SK-N-DZ (cell line): ENCODE measurements at regions not wholly inside any gene's neighbourhood (a gene's known extent, or its start where the extent isn't known, plus 50 kb on each side); places are given as distances from the start of the nearest gene placed in this dataset.

Experiments used
- DNase-seq: peaks from one replicate; pipeline ENCODE4 v3.0.0-alpha.2; 2015; ENCODE audit warnings: low spot score

- peak; percentile 16 for DNase-seq
These were observed 396.0 kb upstream of the DAB1 start for GRCh38 chr1:57819893-57820292.

GRCh38 chr1:57803586-57803985, 379.7 kb upstream of the DAB1 start:
- no peak for DNase-seq

- no peak for DNase-seq
These were observed 376.5 kb upstream of the DAB1 start for GRCh38 chr1:57800376-57800775.

- DNase-seq: no peak
These were observed 375.7 kb upstream of the DAB1 start for GRCh38 chr1:57799490-57800115.

- no peak for DNase-seq
These were observed 374.7 kb upstream of the DAB1 start for GRCh38 chr1:57798543-57798942.

- no peak for DNase-seq
These were observed 373.2 kb upstream of the DAB1 start for GRCh38 chr1:57797084-57797483.

GRCh38 chr1:57796616-57797015, 372.8 kb upstream of the DAB1 start:
- no peak for DNase-seq

GRCh38 chr1:57795886-57796285, 372.0 kb upstream of the DAB1 start:
- no peak for DNase-seq

- DNase-seq: no peak
These were observed 370.2 kb upstream of the DAB1 start for GRCh38 chr1:57794078-57794477.

GRCh38 chr1:57791497-57791896, 367.6 kb upstream of the DAB1 start:
- no peak for DNase-seq

GRCh38 chr1:57789936-57790335, 366.1 kb upstream of the DAB1 start:
- no peak for DNase-seq

GRCh38 chr1:57788313-57788712, 364.5 kb upstream of the DAB1 start:
- DNase-seq: peak; percentile 13

GRCh38 chr1:57784356-57784755, 360.5 kb upstream of the DAB1 start:
- DNase-seq: no peak

GRCh38 chr1:57782357-57782756, 358.5 kb upstream of the DAB1 start:
- DNase-seq: no peak

- peak; percentile 8 for DNase-seq
These were observed 348.8 kb upstream of the DAB1 start for GRCh38 chr1:57772580-57773195.

- DNase-seq: no peak
These were observed 346.9 kb upstream of the DAB1 start for GRCh38 chr1:57770772-57771171.

- no peak for DNase-seq
These were observed 346.4 kb upstream of the DAB1 start for GRCh38 chr1:57770236-57770635.

GRCh38 chr1:57761628-57762027, 337.8 kb upstream of the DAB1 start:
- no peak for DNase-seq

- DNase-seq: no peak
These were observed 329.0 kb upstream of the DAB1 start for GRCh38 chr1:57752843-57753242.

- DNase-seq: no peak
These were observed 324.9 kb upstream of the DAB1 start for GRCh38 chr1:57748719-57749118.

GRCh38 chr1:57747818-57748217, 324.0 kb upstream of the DAB1 start:
- DNase-seq: no peak

- no peak for DNase-seq
These were observed 317.7 kb upstream of the DAB1 start for GRCh38 chr1:57741521-57741920.

GRCh38 chr1:57736940-57737339, 313.1 kb upstream of the DAB1 start:
- DNase-seq: no peak

GRCh38 chr1:57729181-57729580, 305.3 kb upstream of the DAB1 start:
- DNase-seq: no peak
